ENCODE measurements at regions not wholly inside any gene's neighbourhood (a gene's known extent, or its start where the extent isn't known, plus 50 kb on each side); places are given as distances from the start of the nearest gene placed in this dataset.
"Not testable (repeated sequence)": the region's sequence is repeated elsewhere in the genome, so short reads cannot be mapped to it uniquely, and the experiment has no call there.

GRCh38 chr3:5980475-5980874, 793.0 kb downstream of the EDEM1 start:
- no peak for DNase-seq (ENCODE audit: low spot score)

GRCh38 chr3:5994651-5995050, 807.1 kb downstream of the EDEM1 start:
- no peak for DNase-seq (ENCODE audit: low spot score)

- no peak for DNase-seq (ENCODE audit: low spot score)
Measured at GRCh38 chr3:6018456-6018855, 830.9 kb downstream of the EDEM1 start.

GRCh38 chr3:6022621-6023020, 835.1 kb downstream of the EDEM1 start:
- DNase-seq (ENCODE audit: low spot score): no peak

DNA sequence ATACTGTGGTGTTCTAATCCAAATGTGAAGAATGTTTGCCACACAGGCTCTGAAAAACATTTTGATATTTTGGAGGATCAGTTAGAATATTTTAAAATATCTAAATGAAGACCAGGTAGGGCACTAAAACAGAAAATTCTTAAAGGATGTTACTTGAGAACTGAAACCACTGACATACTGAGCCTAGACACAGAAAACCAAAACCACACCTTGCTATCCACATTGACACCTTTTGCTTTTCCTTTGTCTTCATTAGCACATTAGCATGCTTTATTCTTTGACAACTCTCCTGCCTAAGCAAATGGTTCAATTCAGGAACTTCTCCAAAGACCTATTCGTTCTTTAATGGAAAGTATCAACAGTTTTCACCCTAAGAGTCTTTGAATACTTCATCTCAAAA, 835.9 kb upstream of the GRM7 start:
- DNase-seq (ENCODE audit: low spot score): no peak

GRCh38 chr3:6030648-6031047, 830.3 kb upstream of the GRM7 start:
- not testable (repeated sequence) for DNase-seq (ENCODE audit: low spot score)

DNA sequence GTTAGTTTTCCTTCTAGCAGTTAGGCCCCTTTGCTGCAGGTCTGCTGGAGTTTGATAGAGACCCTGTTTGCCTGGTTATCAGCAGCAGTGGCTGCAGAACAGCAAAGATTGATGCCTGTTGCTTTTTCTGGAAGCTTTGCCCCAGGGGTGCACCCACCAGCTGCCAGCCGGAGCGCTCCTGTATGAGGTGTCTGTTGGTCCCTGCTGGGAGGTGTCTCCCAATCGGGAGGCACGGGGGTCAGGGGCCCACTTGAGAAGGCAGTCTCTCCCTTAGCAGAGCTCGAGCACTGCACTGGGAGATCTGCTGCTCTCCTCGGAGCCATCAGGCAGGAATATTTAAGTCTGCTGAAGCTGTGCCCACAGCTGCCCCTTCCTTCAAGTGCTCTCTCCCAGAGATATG, 825.3 kb upstream of the GRM7 start:
- no peak for DNase-seq (ENCODE audit: low spot score)

GRCh38 chr3:6039971-6040370, 820.9 kb upstream of the GRM7 start:
- no peak for DNase-seq (ENCODE audit: low spot score)

DNA sequence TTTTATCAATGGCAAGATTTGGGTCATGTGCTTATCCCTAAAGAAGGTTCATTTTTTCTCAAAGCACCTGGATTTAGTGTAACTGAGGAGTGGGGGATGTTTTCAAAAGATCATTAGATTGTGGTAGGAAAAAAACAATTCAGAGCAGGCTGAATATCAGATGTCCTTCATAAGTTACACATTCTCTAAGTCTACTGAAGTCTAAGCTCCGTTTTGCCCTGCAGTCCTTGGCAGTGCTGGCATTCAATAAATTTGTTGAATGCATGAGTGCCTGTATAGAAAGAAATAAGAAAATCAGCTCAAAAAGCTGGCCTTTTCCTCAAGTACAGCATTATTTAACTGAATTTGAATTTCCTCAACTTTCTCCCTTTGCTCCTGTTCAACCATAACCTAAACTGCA, 819.0 kb upstream of the GRM7 start:
- no peak for DNase-seq (ENCODE audit: low spot score)

GRCh38 chr3:6047016-6047415, 813.9 kb upstream of the GRM7 start:
- DNase-seq (ENCODE audit: low spot score): no peak

- no peak for DNase-seq (ENCODE audit: low spot score)
Measured at GRCh38 chr3:6060251-6060650, 800.7 kb upstream of the GRM7 start.

DNA sequence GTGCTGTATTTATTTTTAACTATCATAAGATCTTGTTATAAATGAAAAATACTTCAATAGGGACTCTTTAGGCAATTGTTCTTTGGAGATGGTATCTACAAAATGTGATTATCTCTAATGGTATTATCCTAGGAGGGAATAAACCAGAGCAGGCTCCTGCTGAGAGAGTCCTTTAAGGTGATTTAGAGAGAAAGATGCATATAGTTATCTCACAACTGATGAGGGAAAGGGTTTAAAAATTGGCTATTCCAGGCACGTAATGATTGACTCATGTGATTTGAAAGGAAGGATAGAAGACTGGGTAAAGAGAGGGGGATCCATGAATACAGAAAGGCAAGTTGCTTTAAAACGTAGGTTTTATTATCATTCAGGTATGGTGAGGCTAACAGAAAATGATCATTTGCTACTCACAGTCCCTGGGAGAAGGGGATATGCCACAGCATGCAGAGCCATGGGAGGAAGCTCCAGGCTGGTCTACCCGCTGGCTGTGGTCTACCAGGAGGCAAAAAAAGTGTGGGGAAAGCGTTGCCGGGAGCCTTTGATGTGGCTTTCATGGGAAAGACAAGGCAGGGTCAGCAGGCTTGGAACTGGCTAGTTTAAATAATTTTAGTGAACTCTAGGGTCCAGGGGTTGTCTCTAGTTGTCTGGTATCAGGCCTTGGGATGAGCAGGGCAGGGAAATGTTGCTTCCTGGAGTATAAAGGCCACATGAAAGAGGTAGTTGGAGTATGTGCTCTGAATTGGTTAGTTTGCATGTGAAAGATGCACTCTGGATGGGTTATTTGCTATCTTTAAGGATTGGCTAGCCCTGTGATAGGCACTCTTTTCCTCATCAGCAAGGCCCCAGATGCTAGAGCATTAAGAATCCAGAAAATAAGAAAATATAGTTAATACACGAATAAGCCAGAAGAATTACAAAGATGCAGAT, 798.4 kb upstream of the GRM7 start:
- no peak for DNase-seq (ENCODE audit: low spot score)

DNA sequence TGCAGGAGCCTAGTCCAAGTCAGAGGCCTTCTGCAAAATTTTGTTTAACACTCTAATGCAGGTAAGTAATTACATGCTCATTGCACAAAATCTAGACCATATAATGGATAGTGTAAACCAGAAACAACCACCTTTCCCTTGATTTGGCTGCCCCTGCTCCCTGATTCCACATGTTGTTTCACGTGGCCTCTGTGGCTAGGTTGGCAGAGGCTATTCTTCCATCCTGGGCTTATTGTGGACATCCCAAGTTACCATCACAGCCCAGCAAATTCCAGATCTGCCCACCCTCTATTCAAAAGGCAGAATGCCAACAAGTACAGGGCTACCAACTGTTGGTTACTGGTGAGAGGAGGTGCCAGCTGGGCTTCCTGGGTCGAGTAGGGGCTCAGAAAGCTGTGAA, 794.5 kb upstream of the GRM7 start:
- DNase-seq (ENCODE audit: low spot score): no peak

DNA sequence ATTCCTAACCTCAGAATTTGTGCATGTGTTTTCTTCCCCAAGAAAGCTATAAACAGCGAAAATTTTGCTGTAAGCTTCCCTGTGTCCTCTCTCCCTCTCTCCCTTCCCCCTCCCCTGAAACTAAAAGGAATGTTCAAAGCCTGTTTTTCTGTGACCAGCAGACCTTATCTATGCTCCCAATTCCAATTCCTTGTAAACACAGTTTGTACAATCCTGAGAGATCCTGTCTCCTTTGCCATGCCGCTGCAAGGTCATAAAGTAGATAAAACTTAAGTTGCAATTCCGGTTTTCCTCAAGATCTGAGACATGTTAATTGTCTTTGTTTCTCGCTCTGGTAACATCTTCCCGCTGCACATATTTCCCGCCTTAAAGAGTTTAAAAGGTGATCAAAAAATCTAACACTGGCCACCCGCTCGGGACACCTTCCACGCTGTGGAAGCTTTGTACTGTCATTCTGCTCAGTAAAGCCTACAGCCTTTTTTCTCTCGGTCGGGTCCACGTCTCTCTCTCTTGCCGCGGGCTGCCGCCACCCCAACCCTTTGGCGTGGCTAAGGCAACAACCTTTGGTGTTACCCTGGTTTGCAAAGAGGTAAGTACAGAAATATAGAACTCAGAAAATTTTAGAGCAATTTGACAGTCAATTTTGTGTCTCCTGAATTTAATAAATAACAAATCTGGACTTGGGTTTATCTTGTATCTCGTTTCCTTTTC, 793.9 kb upstream of the GRM7 start:
- not testable (repeated sequence) for DNase-seq (ENCODE audit: low spot score)

- DNase-seq (ENCODE audit: low spot score): no peak
Measured at GRCh38 chr3:6074952-6075351, 786.0 kb upstream of the GRM7 start.

DNA sequence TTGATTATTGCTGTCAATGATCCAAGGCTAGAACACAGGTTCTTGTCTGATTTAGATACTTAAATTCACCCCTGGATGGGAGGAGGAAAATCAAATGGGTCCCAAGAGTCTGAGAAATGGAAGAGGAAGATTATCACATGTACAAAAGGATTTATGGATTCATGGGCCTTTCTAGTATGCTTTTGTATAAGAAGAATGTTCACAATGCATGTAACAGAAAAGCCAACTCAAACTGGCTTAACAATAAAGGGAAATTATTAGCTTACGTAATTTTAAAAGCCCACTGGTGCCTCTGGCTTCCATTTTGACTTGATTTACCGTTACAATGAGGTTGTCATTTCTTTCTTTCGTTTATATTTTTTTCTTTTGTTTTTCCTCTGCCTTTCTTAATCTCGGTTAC, 782.5 kb upstream of the GRM7 start:
- DNase-seq (ENCODE audit: low spot score): no peak

DNA sequence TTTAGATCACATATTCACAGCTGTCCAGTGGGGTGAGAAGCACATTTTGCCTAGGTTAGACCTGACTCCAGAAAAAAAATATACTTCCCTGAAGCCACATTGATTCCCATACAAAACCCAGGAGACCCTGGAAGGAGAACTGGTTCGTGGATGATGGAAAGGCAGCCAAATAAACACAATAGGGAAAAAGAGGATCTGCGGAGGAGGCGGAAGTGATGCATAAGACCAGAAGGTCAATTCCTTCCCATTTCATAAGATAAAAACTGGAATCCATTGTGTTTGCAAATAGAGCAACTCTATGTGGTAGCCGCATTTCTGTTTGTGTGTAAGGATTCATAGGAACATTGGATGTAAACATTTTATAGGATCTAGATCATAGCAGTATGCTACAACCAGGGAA, 781.9 kb upstream of the GRM7 start:
- DNase-seq (ENCODE audit: low spot score): no peak

- no peak for DNase-seq (ENCODE audit: low spot score)
Measured at GRCh38 chr3:6079561-6080179, 781.2 kb upstream of the GRM7 start.

DNA sequence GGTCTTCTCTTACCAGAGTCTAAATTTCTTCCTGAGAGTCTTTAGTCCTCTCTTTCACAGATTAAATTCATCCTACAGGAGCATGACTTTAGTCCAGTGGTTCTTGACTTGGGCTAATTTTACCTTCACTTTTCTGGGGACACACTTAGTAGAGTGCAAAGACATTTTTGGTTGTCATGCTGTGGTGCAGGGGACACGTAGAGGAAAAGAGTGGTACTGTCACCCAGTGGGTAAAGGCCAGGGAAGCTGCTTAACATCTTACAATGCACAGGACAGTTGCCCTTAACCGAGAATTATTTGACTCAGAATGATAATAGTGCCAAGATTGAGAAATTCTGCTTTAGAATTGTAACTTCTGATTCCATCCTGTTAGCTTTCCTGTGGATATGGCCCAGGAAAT, 772.5 kb upstream of the GRM7 start:
- DNase-seq (ENCODE audit: low spot score): no peak

DNA sequence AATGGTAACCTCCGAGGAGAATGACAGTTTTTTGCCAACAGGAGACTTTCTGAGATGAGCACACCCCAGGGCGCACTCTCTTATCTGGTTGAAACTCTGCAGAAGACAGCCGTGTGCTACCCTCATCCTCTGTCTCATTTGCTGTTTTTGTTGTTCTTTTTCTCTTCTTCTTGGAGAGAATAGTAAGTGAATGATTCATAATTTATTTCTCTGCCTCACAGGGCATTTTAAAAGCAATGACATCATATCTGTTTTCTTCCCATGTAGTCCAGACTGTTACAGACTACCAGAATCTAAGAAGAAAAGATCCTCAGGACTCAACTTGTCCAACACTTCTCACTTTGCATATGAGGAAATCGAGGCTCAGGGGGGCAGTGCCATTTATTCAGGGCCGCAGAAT, 771.1 kb upstream of the GRM7 start:
- DNase-seq (ENCODE audit: low spot score): no peak

DNA sequence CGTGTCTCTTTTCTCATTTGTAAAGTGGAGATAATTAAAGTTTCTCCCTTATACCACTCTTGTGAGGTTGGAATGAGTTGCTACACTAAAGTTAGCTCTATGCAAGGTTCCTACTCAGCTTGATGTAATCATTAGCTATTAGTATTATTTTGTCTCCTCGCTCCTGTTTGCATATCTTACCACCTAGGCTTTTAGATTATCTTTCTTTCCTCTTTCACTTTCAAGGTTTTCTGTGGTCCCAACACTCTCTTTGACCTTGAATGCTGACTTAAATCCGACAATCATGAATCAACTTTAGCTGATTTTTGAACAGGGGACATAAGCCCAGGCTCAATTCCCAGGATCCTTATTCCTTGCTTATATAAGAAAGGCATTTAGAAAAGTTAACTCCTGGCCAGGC, 769.7 kb upstream of the GRM7 start:
- DNase-seq (ENCODE audit: low spot score): no peak

GRCh38 chr3:6095006-6095405, 765.9 kb upstream of the GRM7 start:
- no peak for DNase-seq (ENCODE audit: low spot score)

- no peak for DNase-seq (ENCODE audit: low spot score)
Measured at GRCh38 chr3:6097021-6097420, 763.9 kb upstream of the GRM7 start.
